ENCODE measurements at regions not wholly inside any gene's neighbourhood (a gene's known extent, or its start where the extent isn't known, plus 50 kb on each side); places are given as distances from the start of the nearest gene placed in this dataset.

GRCh38 chr16:79466111-79466510 lies 134.4 kb downstream of the MAF start:
- Histone ChIP-seq H3K27ac (no peak overlapping the region), H3K9me3 (no peaks in the 10 kb centered on the region), H3K36me3 (no peaks in the 10 kb centered on the region), H3K4me1 (no peaks in the 10 kb centered on the region), H3K27me3 (no peaks in the 10 kb centered on the region), H3K4me3 (no peak overlapping the region)
- TF ChIP-seq CTCF (IDR thresholded peaks at IDR 0.05) = no peak
- DNase-seq (ENCODE audit: low spot score) = no peak

DNA sequence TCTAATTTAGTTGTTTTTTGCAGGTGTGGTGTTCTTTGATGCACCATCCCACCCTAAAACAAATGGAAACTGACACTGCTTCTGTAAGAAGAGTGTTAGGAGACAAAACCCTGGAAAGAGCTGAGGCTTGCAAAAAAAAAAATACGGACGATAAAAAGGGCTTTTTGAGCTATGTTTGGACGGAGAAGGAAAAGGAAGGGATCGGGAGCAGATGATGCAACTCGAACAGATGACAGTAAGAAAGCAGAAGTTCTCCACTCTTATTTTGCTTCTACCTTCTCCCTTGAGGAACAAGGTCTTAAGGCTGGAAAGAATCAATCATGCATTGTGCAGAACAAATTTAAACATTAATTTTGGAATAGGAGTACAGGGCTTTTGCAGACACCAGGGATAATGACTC lies 136.7 kb downstream of the MAF start:
- no peak for TF ChIP-seq CTCF (IDR thresholded peaks at IDR 0.05)
- H3K27me3 ChIP-seq = no peaks in the 10 kb centered on the region
- DNase-seq (ENCODE audit: low spot score) = no peak
- no peaks in the 10 kb centered on the region for H3K36me3 ChIP-seq
- peak overlapping the region in 1 of 2 donors; percentile 5 for H3K27ac ChIP-seq
- H3K4me3 ChIP-seq = no peak overlapping the region
- no peaks in the 10 kb centered on the region for H3K4me1 ChIP-seq
- no peaks in the 10 kb centered on the region for H3K9me3 ChIP-seq

- Histone ChIP-seq H3K9me3 (no peaks in the 10 kb centered on the region), H3K4me1 (no peaks in the 10 kb centered on the region), H3K27ac (no peak overlapping the region), H3K36me3 (no peaks in the 10 kb centered on the region), H3K4me3 (no peak overlapping the region), H3K27me3 (no peaks in the 10 kb centered on the region)
- TF ChIP-seq CTCF (IDR thresholded peaks at IDR 0.05) = no peak
- DNase-seq (ENCODE audit: low spot score) = no peak
Measured at GRCh38 chr16:79456036-79456435, 144.5 kb downstream of the MAF start.

GRCh38 chr16:79452671-79453070 lies 147.9 kb downstream of the MAF start:
- H3K9me3 ChIP-seq = no peaks in the 10 kb centered on the region

DNA sequence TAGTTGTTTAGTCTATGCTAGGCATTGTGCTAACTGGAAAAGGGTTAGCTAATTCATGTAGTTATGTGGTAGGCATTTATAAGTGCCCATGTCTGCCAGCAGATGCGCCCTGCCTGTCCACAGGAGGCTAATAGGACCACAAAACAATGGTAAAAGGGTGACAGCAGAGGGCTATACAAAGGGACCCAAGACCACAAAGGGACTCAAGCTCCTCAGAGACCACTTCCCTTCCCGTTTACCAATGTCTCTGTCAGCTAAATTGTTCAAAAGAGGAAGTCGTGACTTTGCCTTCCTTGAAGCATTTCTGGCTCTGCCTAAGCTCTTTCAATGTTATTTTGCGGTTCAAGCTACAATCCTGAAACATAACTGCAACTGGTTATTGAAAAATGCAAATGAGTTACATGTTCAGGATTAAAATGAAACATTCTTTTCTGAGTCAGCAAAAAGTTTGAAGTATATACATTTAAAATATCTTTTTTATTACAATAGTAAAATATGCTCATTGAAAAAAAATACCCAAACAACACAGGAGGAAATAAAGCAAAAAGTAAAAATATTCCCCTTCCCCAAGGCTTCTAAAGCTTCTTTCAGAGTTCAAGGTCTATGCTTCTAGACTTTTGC lies 149.2 kb downstream of the MAF start:
- Histone ChIP-seq H3K27me3 (no peaks in the 10 kb centered on the region), H3K4me3 (no peak overlapping the region), H3K9me3 (no peaks in the 10 kb centered on the region), H3K27ac (no peak overlapping the region), H3K4me1 (no peaks in the 10 kb centered on the region), H3K36me3 (no peaks in the 10 kb centered on the region)
- DNase-seq (ENCODE audit: low spot score) = no peak
- TF ChIP-seq CTCF (IDR thresholded peaks at IDR 0.05) = no peak

More at GRCh38 chr16:79452671-79453070, 147.9 kb downstream of the MAF start:
- Histone ChIP-seq H3K36me3 (no peaks in the 10 kb centered on the region), H3K27me3 (no peaks in the 10 kb centered on the region), H3K4me3 (no peak overlapping the region), H3K27ac (no peak overlapping the region), H3K4me1 (no peaks in the 10 kb centered on the region)
- TF ChIP-seq CTCF (IDR thresholded peaks at IDR 0.05) = no peak
- DNase-seq (ENCODE audit: low spot score) = no peak

- no peak for DNase-seq (ENCODE audit: low spot score)
- TF ChIP-seq CTCF (IDR thresholded peaks at IDR 0.05) = no peak
- H3K4me3 ChIP-seq = no peak overlapping the region
- no peaks in the 10 kb centered on the region for H3K27me3 ChIP-seq
- H3K4me1 ChIP-seq = no peaks in the 10 kb centered on the region
- no peaks in the 10 kb centered on the region for H3K36me3 ChIP-seq
- no peaks in the 10 kb centered on the region for H3K9me3 ChIP-seq
- no peak overlapping the region for H3K27ac ChIP-seq
Measured at GRCh38 chr16:79449900-79450299, 150.6 kb downstream of the MAF start.
